Calu3 (cell line): ENCODE measurements at regions not wholly inside any gene's neighbourhood (a gene's known extent, or its start where the extent isn't known, plus 50 kb on each side); places are given as distances from the start of the nearest gene placed in this dataset.

Source experiments
- BruUV-seq: library from RNA; stranded (reverse); fragments of 400-500 nt; replicated peaks from 2 replicates; lab custom pipeline; 2021; lab: Mats Ljungman, UMichigan
- CTCF ChIA-PET: fragments of 300-600 bp; sonication (Branson Sonifier 250); formaldehyde crosslinking; loops from one replicate; lab custom pipeline; 2022; ENCODE audit warnings: antibody characterized with exemption; lab: Charles Lee
- DNase-seq: peaks from one replicate; pipeline ENCODE4 v3.0.0; 2022
- H3K27ac Mint-ChIP-seq: one replicate; pipeline ENCODE4 v1.8.0; 2022; ENCODE audit warnings: mixed read lengths; ENCODE audit not compliant: unreplicated experiment
- H3K27me3 Mint-ChIP-seq: one replicate; pipeline ENCODE4 v1.8.0; 2022; ENCODE audit warnings: mixed read lengths; ENCODE audit not compliant: unreplicated experiment
- H3K36me3 Mint-ChIP-seq: one replicate; pipeline ENCODE4 v1.8.0; 2022; ENCODE audit warnings: mild to moderate bottlenecking, moderate library complexity, mixed read lengths; ENCODE audit not compliant: insufficient read depth, unreplicated experiment
- H3K4me1 Mint-ChIP-seq: one replicate; pipeline ENCODE4 v1.8.0; 2022; ENCODE audit warnings: mild to moderate bottlenecking, low read depth, mixed read lengths; ENCODE audit not compliant: unreplicated experiment
- H3K4me3 Mint-ChIP-seq: one replicate; pipeline ENCODE4 v1.8.0; 2022; ENCODE audit warnings: mild to moderate bottlenecking, low read depth, moderate library complexity, mixed read lengths; ENCODE audit not compliant: unreplicated experiment
- H3K9me3 Mint-ChIP-seq: one replicate; pipeline ENCODE4 v1.8.0; 2022; ENCODE audit warnings: low read depth, mixed read lengths; ENCODE audit not compliant: unreplicated experiment
- intact Hi-C: fragments of 100-400 bp; cut with micrococcal nuclease; formaldehyde crosslinking; loops from one replicate; pipeline ENCODE4 v1.10.0; 2022; ENCODE audit not compliant: unreplicated experiment
- TF ChIP-seq, protein P1 (sequence below): fragments of 200-600 bp; IDR thresholded peaks from one replicate; pipeline ENCODE4 v1.8.0; 2022; ENCODE audit warnings: antibody characterized with exemption; ENCODE audit not compliant: unreplicated experiment

GRCh38 chr6:43939281-43940070, 169.5 kb downstream of the VEGFA start:
- Mint-ChIP-seq H3K9me3 (no peaks in the 10 kb centered on the region), H3K4me3 (no peak overlapping the region), H3K4me1 (peaks cover 38% of the 10 kb centered on the region), H3K27ac (no peak overlapping the region), H3K27me3 (no peaks in the 10 kb centered on the region), H3K36me3 (no peaks in the 10 kb centered on the region)
- TF ChIP-seq, protein P1, sequence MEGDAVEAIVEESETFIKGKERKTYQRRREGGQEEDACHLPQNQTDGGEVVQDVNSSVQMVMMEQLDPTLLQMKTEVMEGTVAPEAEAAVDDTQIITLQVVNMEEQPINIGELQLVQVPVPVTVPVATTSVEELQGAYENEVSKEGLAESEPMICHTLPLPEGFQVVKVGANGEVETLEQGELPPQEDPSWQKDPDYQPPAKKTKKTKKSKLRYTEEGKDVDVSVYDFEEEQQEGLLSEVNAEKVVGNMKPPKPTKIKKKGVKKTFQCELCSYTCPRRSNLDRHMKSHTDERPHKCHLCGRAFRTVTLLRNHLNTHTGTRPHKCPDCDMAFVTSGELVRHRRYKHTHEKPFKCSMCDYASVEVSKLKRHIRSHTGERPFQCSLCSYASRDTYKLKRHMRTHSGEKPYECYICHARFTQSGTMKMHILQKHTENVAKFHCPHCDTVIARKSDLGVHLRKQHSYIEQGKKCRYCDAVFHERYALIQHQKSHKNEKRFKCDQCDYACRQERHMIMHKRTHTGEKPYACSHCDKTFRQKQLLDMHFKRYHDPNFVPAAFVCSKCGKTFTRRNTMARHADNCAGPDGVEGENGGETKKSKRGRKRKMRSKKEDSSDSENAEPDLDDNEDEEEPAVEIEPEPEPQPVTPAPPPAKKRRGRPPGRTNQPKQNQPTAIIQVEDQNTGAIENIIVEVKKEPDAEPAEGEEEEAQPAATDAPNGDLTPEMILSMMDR: no peak
- no peak for DNase-seq
- CTCF ChIA-PET: interaction anchor here (0.6 to 1.7 kb wide), 3 partner anchors 8 to 217 kb away, joined by 3 to 5 read pairs (median 3); no protein-coding TSS in a partner anchor
- no TSS peak for BruUV-seq
- intact Hi-C loops: no loop called here

- CTCF ChIA-PET: no interaction called here
- no TSS peak for BruUV-seq
These were observed 168.4 kb downstream of the VEGFA start for GRCh38 chr6:43938178-43939105.

GRCh38 chr6:43937236-43938177, 167.5 kb downstream of the VEGFA start:
- no peak for DNase-seq
- TF ChIP-seq, protein P1: no peak
- CTCF ChIA-PET: interaction anchor here (0.6 to 2.5 kb wide), 6 partner anchors 11 to 163 kb away, joined by 3 to 9 read pairs (median 4); no protein-coding TSS in a partner anchor
- no peaks in the 10 kb centered on the region for H3K27me3 Mint-ChIP-seq
- no peaks in the 10 kb centered on the region for H3K9me3 Mint-ChIP-seq
- H3K4me3 Mint-ChIP-seq: no peak overlapping the region
- no peaks in the 10 kb centered on the region for H3K36me3 Mint-ChIP-seq
- intact Hi-C loops: no loop called here
- no peak overlapping the region for H3K27ac Mint-ChIP-seq
- no TSS peak for BruUV-seq
- peaks cover 18% of the 10 kb centered on the region for H3K4me1 Mint-ChIP-seq

More at GRCh38 chr6:43938178-43939105, 168.4 kb downstream of the VEGFA start:
- Mint-ChIP-seq H3K27me3 (no peaks in the 10 kb centered on the region), H3K9me3 (no peaks in the 10 kb centered on the region), H3K4me3 (no peak overlapping the region), H3K27ac (no peak overlapping the region), H3K4me1 (peaks cover 27% of the 10 kb centered on the region), H3K36me3 (no peaks in the 10 kb centered on the region)
- DNase-seq: no peak
- intact Hi-C loops: no loop called here
- TF ChIP-seq, protein P1: no peak
